ENCODE measurements at regions not wholly inside any gene's neighbourhood (a gene's known extent, or its start where the extent isn't known, plus 50 kb on each side); places are given as distances from the start of the nearest gene placed in this dataset.

- ATAC-seq (no peak), DNase-seq (no peak)
- Mint-ChIP-seq H3K4me3 (no peak overlapping the region), H3K9me3 (no peaks in the 10 kb centered on the region), H3K27me3 (ENCODE audit: low read depth) (no peaks in the 10 kb centered on the region), H3K4me1 (ENCODE audit: low read depth) (no peaks in the 10 kb centered on the region), H3K36me3 (ENCODE audit: insufficient read depth) (no peaks in the 10 kb centered on the region)
Observed at GRCh38 chr12:87793131-87793530, 236.1 kb downstream of the C12orf50 start.

GRCh38 chr12:87784350-87784749 is 244.9 kb downstream of the C12orf50 start:
- Mint-ChIP-seq H3K4me1 (ENCODE audit: low read depth) (no peaks in the 10 kb centered on the region), H3K27me3 (ENCODE audit: low read depth) (no peaks in the 10 kb centered on the region), H3K36me3 (ENCODE audit: insufficient read depth) (no peaks in the 10 kb centered on the region), H3K4me3 (no peak overlapping the region), H3K9me3 (peaks cover 3% of the 10 kb centered on the region)
- ATAC-seq (no peak), DNase-seq (no peak)

GRCh38 chr12:87783467-87783866 is 245.7 kb downstream of the C12orf50 start:
- Mint-ChIP-seq H3K27me3 (ENCODE audit: low read depth) (no peaks in the 10 kb centered on the region), H3K4me3 (no peak overlapping the region), H3K4me1 (ENCODE audit: low read depth) (no peaks in the 10 kb centered on the region), H3K36me3 (ENCODE audit: insufficient read depth) (no peaks in the 10 kb centered on the region), H3K9me3 (peaks cover 3% of the 10 kb centered on the region)
- DNase-seq (no peak), ATAC-seq (no peak)

- ATAC-seq (no peak), DNase-seq (no peak)
- no peaks in the 10 kb centered on the region for H3K27me3 Mint-ChIP-seq (ENCODE audit: low read depth)
- H3K4me3 Mint-ChIP-seq: no peak overlapping the region
- H3K4me1 Mint-ChIP-seq (ENCODE audit: low read depth): no peaks in the 10 kb centered on the region
- H3K9me3 Mint-ChIP-seq: peaks cover 3% of the 10 kb centered on the region
- no peaks in the 10 kb centered on the region for H3K36me3 Mint-ChIP-seq (ENCODE audit: insufficient read depth)
Observed at GRCh38 chr12:87782838-87783237, 246.4 kb downstream of the C12orf50 start.

GRCh38 chr12:87779858-87780498 is 249.2 kb downstream of the C12orf50 start:
- peaks cover 3% of the 10 kb centered on the region for H3K9me3 Mint-ChIP-seq

GRCh38 chr12:87779016-87779415 is 250.2 kb downstream of the C12orf50 start:
- DNase-seq: no peak
- H3K36me3 Mint-ChIP-seq (ENCODE audit: insufficient read depth): no peaks in the 10 kb centered on the region
- no peak for ATAC-seq
- H3K4me1 Mint-ChIP-seq (ENCODE audit: low read depth): no peaks in the 10 kb centered on the region
- H3K4me3 Mint-ChIP-seq: no peak overlapping the region
- H3K9me3 Mint-ChIP-seq: peaks cover 6% of the 10 kb centered on the region
- no peaks in the 10 kb centered on the region for H3K27me3 Mint-ChIP-seq (ENCODE audit: low read depth)

More at GRCh38 chr12:87779858-87780498, 249.2 kb downstream of the C12orf50 start:
- DNase-seq: no peak
- H3K4me3 Mint-ChIP-seq: no peak overlapping the region
- peak in 1 of 2 donors; percentile 30 for ATAC-seq
- H3K27me3 Mint-ChIP-seq (ENCODE audit: low read depth): no peaks in the 10 kb centered on the region
- no peaks in the 10 kb centered on the region for H3K36me3 Mint-ChIP-seq (ENCODE audit: insufficient read depth)
- no peaks in the 10 kb centered on the region for H3K4me1 Mint-ChIP-seq (ENCODE audit: low read depth)

- no peaks in the 10 kb centered on the region for H3K4me1 Mint-ChIP-seq (ENCODE audit: low read depth)
- H3K36me3 Mint-ChIP-seq (ENCODE audit: insufficient read depth): no peaks in the 10 kb centered on the region
- H3K4me3 Mint-ChIP-seq: no peak overlapping the region
- H3K27me3 Mint-ChIP-seq (ENCODE audit: low read depth): no peaks in the 10 kb centered on the region
- peaks cover 6% of the 10 kb centered on the region for H3K9me3 Mint-ChIP-seq
- DNase-seq (no peak), ATAC-seq (no peak)
Observed at GRCh38 chr12:87778065-87778464, 251.1 kb downstream of the C12orf50 start.

- Mint-ChIP-seq H3K4me3 (no peak overlapping the region), H3K4me1 (ENCODE audit: low read depth) (no peaks in the 10 kb centered on the region), H3K9me3 (peaks cover 3% of the 10 kb centered on the region), H3K27me3 (ENCODE audit: low read depth) (no peaks in the 10 kb centered on the region), H3K36me3 (ENCODE audit: insufficient read depth) (no peaks in the 10 kb centered on the region)
- DNase-seq: no peak
- no peak for ATAC-seq
Observed at GRCh38 chr12:87775784-87776183, 253.4 kb downstream of the C12orf50 start.

- H3K4me1 Mint-ChIP-seq (ENCODE audit: low read depth): no peaks in the 10 kb centered on the region
- no peak overlapping the region for H3K4me3 Mint-ChIP-seq
- no peaks in the 10 kb centered on the region for H3K27me3 Mint-ChIP-seq (ENCODE audit: low read depth)
- ATAC-seq (no peak), DNase-seq (no peak)
- no peaks in the 10 kb centered on the region for H3K36me3 Mint-ChIP-seq (ENCODE audit: insufficient read depth)
- peaks cover 3% of the 10 kb centered on the region for H3K9me3 Mint-ChIP-seq
Observed at GRCh38 chr12:87775051-87775450, 254.2 kb downstream of the C12orf50 start.

- Mint-ChIP-seq H3K4me3 (no peak overlapping the region), H3K9me3 (peaks cover 3% of the 10 kb centered on the region), H3K4me1 (ENCODE audit: low read depth) (no peaks in the 10 kb centered on the region), H3K27me3 (ENCODE audit: low read depth) (no peaks in the 10 kb centered on the region), H3K36me3 (ENCODE audit: insufficient read depth) (no peaks in the 10 kb centered on the region)
- ATAC-seq: no peak
- DNase-seq: no peak
Observed at GRCh38 chr12:87772401-87772800, 256.8 kb downstream of the C12orf50 start.

GRCh38 chr12:87768501-87769287 is 260.5 kb downstream of the C12orf50 start:
- H3K4me1 Mint-ChIP-seq (ENCODE audit: low read depth): no peaks in the 10 kb centered on the region
- H3K27me3 Mint-ChIP-seq (ENCODE audit: low read depth): no peaks in the 10 kb centered on the region
- no peaks in the 10 kb centered on the region for H3K36me3 Mint-ChIP-seq (ENCODE audit: insufficient read depth)
- no peak overlapping the region for H3K4me3 Mint-ChIP-seq
- no peaks in the 10 kb centered on the region for H3K9me3 Mint-ChIP-seq
- no peak for ATAC-seq
- no peak for DNase-seq

- no peaks in the 10 kb centered on the region for H3K4me1 Mint-ChIP-seq (ENCODE audit: low read depth)
- H3K9me3 Mint-ChIP-seq: peaks cover 2% of the 10 kb centered on the region
- no peaks in the 10 kb centered on the region for H3K36me3 Mint-ChIP-seq (ENCODE audit: insufficient read depth)
- no peak for ATAC-seq
- H3K27me3 Mint-ChIP-seq (ENCODE audit: low read depth): no peaks in the 10 kb centered on the region
- H3K4me3 Mint-ChIP-seq: no peak overlapping the region
- DNase-seq: no peak
Observed at GRCh38 chr12:87766044-87766443, 263.2 kb downstream of the C12orf50 start.

GRCh38 chr12:87760943-87761342 is 268.3 kb downstream of the C12orf50 start:
- peaks cover 7% of the 10 kb centered on the region for H3K9me3 Mint-ChIP-seq
- no peaks in the 10 kb centered on the region for H3K4me1 Mint-ChIP-seq (ENCODE audit: low read depth)
- ATAC-seq (no peak), DNase-seq (no peak)
- H3K4me3 Mint-ChIP-seq: no peak overlapping the region
- no peaks in the 10 kb centered on the region for H3K27me3 Mint-ChIP-seq (ENCODE audit: low read depth)
- no peaks in the 10 kb centered on the region for H3K36me3 Mint-ChIP-seq (ENCODE audit: insufficient read depth)

GRCh38 chr12:87758271-87758670 is 270.9 kb downstream of the C12orf50 start:
- DNase-seq (no peak), ATAC-seq (no peak)
- no peaks in the 10 kb centered on the region for H3K4me1 Mint-ChIP-seq (ENCODE audit: low read depth)
- H3K4me3 Mint-ChIP-seq: no peak overlapping the region
- no peaks in the 10 kb centered on the region for H3K27me3 Mint-ChIP-seq (ENCODE audit: low read depth)
- no peaks in the 10 kb centered on the region for H3K36me3 Mint-ChIP-seq (ENCODE audit: insufficient read depth)
- H3K9me3 Mint-ChIP-seq: peaks cover 12% of the 10 kb centered on the region

- H3K36me3 Mint-ChIP-seq (ENCODE audit: insufficient read depth): no peaks in the 10 kb centered on the region
- no peak for DNase-seq
- H3K4me1 Mint-ChIP-seq (ENCODE audit: low read depth): no peaks in the 10 kb centered on the region
- no peak overlapping the region for H3K4me3 Mint-ChIP-seq
- no peaks in the 10 kb centered on the region for H3K27me3 Mint-ChIP-seq (ENCODE audit: low read depth)
- no peak for ATAC-seq
- H3K9me3 Mint-ChIP-seq: peaks cover 14% of the 10 kb centered on the region
Observed at GRCh38 chr12:87756721-87757120, 272.5 kb downstream of the C12orf50 start.
